MCF 10A (cell line): ENCODE measurements at regions not wholly inside any gene's neighbourhood (a gene's known extent, or its start where the extent isn't known, plus 50 kb on each side); places are given as distances from the start of the nearest gene placed in this dataset.

ENCODE experiments used
- BruUV-seq: library from RNA; stranded (reverse); fragments of 400-500 nt; replicated peaks from 2 replicates; lab custom pipeline; 2021; lab: Mats Ljungman, UMichigan
- CTCF ChIA-PET: fragments of 300-600 bp; sonication (Branson Sonifier 250); formaldehyde crosslinking; extraction: SDS; loops from one replicate; lab custom pipeline; 2021; ENCODE audit warnings: antibody characterized with exemption, inconsistent platforms; lab: Yijun Ruan, JAX
- POLR2A ChIA-PET: fragments of 300-600, 350-650 bp; sonication (Branson Sonifier 250); formaldehyde crosslinking; extraction: SDS; loops from one replicate; lab custom pipeline; 2020; ENCODE audit warnings: antibody characterized with exemption, inconsistent platforms; lab: Yijun Ruan, JAX
- DNase-seq: peaks from one replicate; pipeline ENCODE4 v3.0.0-alpha.2; 2018; ENCODE audit not compliant: unreplicated experiment
- H3K27ac Mint-ChIP-seq: one replicate; pipeline ENCODE4 v1.8.0; 2022; ENCODE audit warnings: mild to moderate bottlenecking, low read depth, mixed read lengths; ENCODE audit not compliant: unreplicated experiment
- H3K27me3 Mint-ChIP-seq: one replicate; pipeline ENCODE4 v1.8.0; 2022; ENCODE audit warnings: mixed read lengths; ENCODE audit not compliant: insufficient read depth, unreplicated experiment
- H3K36me3 Mint-ChIP-seq: one replicate; pipeline ENCODE4 v1.8.0; 2022; ENCODE audit warnings: mild to moderate bottlenecking, moderate library complexity, mixed read lengths; ENCODE audit not compliant: insufficient read depth, unreplicated experiment
- H3K4me1 Mint-ChIP-seq: one replicate; pipeline ENCODE4 v1.8.0; 2022; ENCODE audit warnings: mixed read lengths; ENCODE audit not compliant: insufficient read depth, unreplicated experiment
- H3K4me3 Mint-ChIP-seq: one replicate; pipeline ENCODE4 v1.8.0; 2022; ENCODE audit warnings: mild to moderate bottlenecking, moderate library complexity, mixed read lengths; ENCODE audit not compliant: unreplicated experiment
- H3K9me3 Mint-ChIP-seq: one replicate; pipeline ENCODE4 v1.8.0; 2022; ENCODE audit warnings: mixed read lengths; ENCODE audit not compliant: unreplicated experiment
- CTCF ChIP-seq: fragments of 200-600 bp; IDR thresholded peaks from one replicate; pipeline ENCODE4 v1.8.0; 2022; ENCODE audit warnings: antibody characterized with exemption, mild to moderate bottlenecking; ENCODE audit not compliant: unreplicated experiment
- intact Hi-C: fragments of 100-400 bp; cut with micrococcal nuclease; formaldehyde crosslinking; loops from 2 replicates; pipeline ENCODE4 v1.14.1; 2022

- no peak for DNase-seq
- Mint-ChIP-seq H3K4me1 (no peaks in the 10 kb centered on the region), H3K9me3 (peaks cover 30% of the 10 kb centered on the region), H3K27me3 (peaks cover 11% of the 10 kb centered on the region), H3K4me3 (no peak overlapping the region), H3K27ac (no peak overlapping the region), H3K36me3 (no peaks in the 10 kb centered on the region)
- no peak for TF ChIP-seq CTCF
- CTCF ChIA-PET = no interaction called here
- no TSS peak for BruUV-seq
- intact Hi-C loops = no loop called here
- POLR2A ChIA-PET = no interaction called here
These were observed 1202.9 kb upstream of the CDH8 start for GRCh38 chr16:63239065-63239570.

GRCh38 chr16:63230421-63231040 is 1194.3 kb upstream of the CDH8 start:
- Mint-ChIP-seq H3K4me3 (no peak overlapping the region), H3K27ac (no peak overlapping the region), H3K9me3 (peaks cover 11% of the 10 kb centered on the region), H3K4me1 (no peaks in the 10 kb centered on the region), H3K36me3 (no peaks in the 10 kb centered on the region), H3K27me3 (peaks cover 7% of the 10 kb centered on the region)
- ChIA-PET POLR2A (no interaction called here), CTCF (no interaction called here)
- intact Hi-C loops = no loop called here
- TF ChIP-seq CTCF = no peak
- DNase-seq = no peak
- BruUV-seq = no TSS peak

- intact Hi-C loops = no loop called here
- ChIA-PET POLR2A (no interaction called here), CTCF (interaction anchor here (0.7 kb wide), 1 partner anchor 321 kb away, joined by 3 read pairs; no protein-coding TSS in a partner anchor)
- Mint-ChIP-seq H3K36me3 (no peaks in the 10 kb centered on the region), H3K9me3 (peaks cover 2% of the 10 kb centered on the region), H3K4me1 (no peaks in the 10 kb centered on the region), H3K27me3 (no peaks in the 10 kb centered on the region), H3K4me3 (no peak overlapping the region), H3K27ac (no peak overlapping the region)
- no peak for DNase-seq
- TF ChIP-seq CTCF = no peak
- BruUV-seq = no TSS peak
These were observed 1192.0 kb upstream of the CDH8 start for GRCh38 chr16:63228259-63228658.

GRCh38 chr16:63223851-63224250 is 1187.6 kb upstream of the CDH8 start:
- intact Hi-C loops = no loop called here
- no peak for TF ChIP-seq CTCF
- no peaks in the 10 kb centered on the region for H3K27me3 Mint-ChIP-seq
- no peaks in the 10 kb centered on the region for H3K4me1 Mint-ChIP-seq
- POLR2A ChIA-PET = no interaction called here
- H3K36me3 Mint-ChIP-seq = no peaks in the 10 kb centered on the region
- no peak for DNase-seq
- no TSS peak for BruUV-seq
- CTCF ChIA-PET = interaction anchor here (0.5 kb wide), 1 partner anchor 1004 kb away, joined by 3 read pairs; no protein-coding TSS in a partner anchor
- H3K4me3 Mint-ChIP-seq = no peak overlapping the region
- H3K27ac Mint-ChIP-seq = no peak overlapping the region
- H3K9me3 Mint-ChIP-seq = peaks cover 7% of the 10 kb centered on the region
